DMS79 treated with DMSO at 0.1 percent for 48 hours (cell line): ENCODE measurements at regions not wholly inside any gene's neighbourhood (a gene's known extent, or its start where the extent isn't known, plus 50 kb on each side); places are given as distances from the start of the nearest gene placed in this dataset.

Experiments used
- DNase-seq: peaks from one replicate; lab custom pipeline; 2025; lab: John Stamatoyannopoulos, UW

- DNase-seq, result no peak
These were observed 50.3 kb downstream of the NAV1 start for GRCh38 chr1:201589186-201589585.

DNA sequence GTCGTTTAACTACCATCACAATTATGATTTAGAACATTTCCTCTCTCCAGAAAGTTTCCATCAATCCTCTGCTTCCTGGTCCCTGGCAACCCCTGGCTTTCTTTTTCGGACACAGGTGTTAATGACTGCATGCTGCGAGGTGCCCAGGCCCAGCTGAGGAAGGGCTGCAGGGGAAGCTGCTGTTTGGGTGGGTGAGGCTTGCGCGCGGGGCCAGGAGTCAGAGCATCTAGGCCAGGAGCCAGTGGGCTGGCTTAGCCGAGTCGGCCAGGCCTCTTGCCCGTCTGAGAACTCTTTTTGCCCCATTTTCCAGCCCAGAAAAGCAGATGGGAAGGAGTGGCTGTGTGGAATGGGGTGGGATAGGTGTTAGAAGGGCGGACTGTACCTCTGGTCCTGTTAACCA, 51.5 kb downstream of the NAV1 start:
- DNase-seq, result no peak

GRCh38 chr1:201591348-201591747, 52.4 kb downstream of the NAV1 start:
- DNase-seq, result no peak

DNA sequence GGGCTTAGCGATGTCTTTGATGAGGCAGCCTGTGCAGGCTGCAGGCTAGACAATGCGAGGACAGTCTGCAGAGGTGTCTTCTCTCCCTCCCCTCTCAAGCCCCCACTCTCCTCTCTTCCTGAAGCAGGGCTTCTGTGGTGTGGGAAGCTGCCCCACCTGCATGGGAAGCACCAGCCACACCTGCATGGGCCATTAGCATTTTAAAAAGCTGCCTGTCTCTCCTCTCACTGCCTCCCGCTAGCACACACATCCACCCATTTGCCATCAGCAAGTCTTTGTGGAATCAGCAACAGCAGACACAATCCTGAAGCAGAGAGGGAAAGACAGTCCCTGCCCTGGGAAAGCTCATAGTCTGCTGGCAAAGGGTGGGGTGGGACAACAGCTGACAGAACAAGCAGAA, 53.1 kb downstream of the NAV1 start:
- DNase-seq, result no peak

GRCh38 chr1:201593200-201593921, 54.4 kb downstream of the NAV1 start:
- no peak for DNase-seq

GRCh38 chr1:201594575-201595245, 55.8 kb downstream of the NAV1 start:
- DNase-seq, result no peak

- DNase-seq, result no peak
These were observed 56.5 kb downstream of the NAV1 start for GRCh38 chr1:201595381-201595780.

DNA sequence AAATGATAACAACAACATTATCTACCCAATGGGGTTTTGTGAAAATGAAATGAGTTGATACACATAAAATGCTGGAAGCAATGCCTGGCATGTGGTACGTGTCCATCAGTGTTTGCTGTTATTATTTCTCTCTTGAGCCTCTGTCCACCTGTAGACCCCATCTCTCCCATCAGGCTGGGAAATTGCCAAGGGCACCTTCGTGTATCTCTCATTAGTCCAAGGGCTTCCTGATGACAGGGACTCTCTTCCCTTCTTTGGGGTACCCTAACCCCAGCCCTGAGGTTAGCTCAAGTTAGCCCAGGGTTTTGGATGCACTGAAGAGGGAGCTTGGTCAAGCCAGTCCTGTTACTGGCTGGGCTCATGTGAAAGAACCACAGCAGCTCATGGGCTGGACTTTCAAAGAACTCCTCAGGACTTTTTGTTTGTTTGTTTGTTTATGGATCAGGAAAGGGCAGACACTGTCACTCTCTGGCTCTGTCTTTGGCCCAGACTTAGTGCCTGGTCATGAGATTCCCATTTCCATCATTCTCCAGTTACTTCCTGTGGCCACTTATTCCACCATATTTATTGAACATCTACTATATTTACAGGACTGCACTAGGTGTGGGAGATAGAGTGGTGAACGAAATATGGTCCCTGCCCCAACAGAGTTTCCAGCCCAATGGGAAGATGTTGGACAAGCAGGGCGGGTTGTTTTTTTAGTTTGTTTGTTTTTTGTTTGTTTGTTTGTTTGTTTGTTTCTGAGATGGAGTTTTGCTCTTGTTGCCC, 57.4 kb downstream of the NAV1 start:
- DNase-seq, result no peak

GRCh38 chr1:201597551-201598230, 58.8 kb downstream of the NAV1 start:
- peak; percentile 87 for DNase-seq

GRCh38 chr1:201598396-201598795, 59.5 kb downstream of the NAV1 start:
- DNase-seq, result peak; percentile 32

- DNase-seq, result no peak
These were observed 60.0 kb downstream of the NAV1 start for GRCh38 chr1:201598973-201599372.

- peak; percentile 46 for DNase-seq
These were observed 60.6 kb downstream of the NAV1 start for GRCh38 chr1:201599548-201599947.

DNA sequence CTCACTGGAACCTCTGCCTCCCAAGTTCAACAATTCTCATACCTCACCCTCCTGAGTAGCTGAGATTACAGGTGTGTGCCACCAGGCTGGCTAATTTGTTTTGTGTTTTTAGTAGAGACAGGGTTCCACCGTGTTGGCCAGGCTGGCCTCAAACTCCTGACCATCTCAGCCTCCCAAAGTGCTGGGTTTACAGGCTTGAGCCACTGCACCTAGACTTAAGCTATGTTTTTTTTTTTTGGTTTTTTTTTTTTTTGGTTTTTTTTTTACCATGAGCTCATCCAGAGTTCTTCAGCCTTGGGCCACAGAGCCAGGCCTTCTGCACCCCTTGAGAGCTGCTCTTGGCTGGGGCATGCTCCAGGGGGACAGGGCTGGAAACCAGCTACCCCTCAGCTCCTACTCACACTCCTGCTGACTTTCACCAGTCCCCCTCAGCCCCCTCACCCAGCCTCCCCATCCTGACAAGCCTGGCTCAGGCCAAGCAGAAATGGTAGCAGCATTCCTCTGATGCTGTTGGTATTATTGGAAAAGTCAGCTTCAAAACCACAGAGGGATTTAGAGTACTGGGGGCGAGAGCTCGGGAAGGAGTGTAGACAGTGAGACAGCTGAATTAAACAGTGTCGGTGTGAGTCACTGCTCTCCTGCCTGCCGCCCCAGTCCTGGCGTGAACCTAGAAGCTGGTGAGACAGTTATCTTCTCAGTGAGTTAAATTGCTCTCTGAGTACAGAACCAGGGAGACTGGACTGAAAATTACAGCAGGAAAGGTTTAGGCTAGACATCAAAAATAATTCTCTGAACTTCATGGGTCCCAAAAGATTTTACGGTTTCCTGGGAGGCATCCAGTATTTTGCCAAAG, 63.7 kb downstream of the NAV1 start:
- DNase-seq, result no peak

DNA sequence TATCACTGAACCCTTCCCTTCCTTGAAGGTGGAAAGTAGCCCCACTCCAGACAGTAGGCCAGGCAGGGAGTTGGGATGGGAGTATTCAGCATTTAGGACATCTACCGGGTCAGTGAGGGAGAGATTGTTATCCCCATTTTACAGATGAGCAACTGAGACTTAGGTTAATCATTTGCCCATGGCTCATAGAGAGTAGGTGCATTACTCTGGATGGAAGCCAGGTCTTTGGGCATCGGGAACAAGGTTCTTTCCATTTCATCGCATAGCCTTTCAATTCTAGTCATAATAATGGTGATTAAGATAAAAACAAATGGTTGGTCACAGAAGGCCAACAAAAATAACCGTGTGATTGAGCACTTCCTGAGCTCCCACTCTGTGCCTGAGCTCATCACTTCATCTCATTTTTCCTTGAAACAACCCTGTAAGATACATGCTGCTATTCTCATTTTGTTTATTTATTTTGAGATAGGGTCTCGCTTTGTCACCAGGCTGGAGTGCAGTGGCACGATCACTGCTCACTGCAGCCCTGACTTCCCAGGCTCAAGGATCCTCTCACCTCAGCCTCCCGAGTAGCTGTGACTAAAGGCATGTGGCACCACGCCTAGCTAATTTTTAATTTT, 64.8 kb downstream of the NAV1 start:
- DNase-seq, result no peak

DNA sequence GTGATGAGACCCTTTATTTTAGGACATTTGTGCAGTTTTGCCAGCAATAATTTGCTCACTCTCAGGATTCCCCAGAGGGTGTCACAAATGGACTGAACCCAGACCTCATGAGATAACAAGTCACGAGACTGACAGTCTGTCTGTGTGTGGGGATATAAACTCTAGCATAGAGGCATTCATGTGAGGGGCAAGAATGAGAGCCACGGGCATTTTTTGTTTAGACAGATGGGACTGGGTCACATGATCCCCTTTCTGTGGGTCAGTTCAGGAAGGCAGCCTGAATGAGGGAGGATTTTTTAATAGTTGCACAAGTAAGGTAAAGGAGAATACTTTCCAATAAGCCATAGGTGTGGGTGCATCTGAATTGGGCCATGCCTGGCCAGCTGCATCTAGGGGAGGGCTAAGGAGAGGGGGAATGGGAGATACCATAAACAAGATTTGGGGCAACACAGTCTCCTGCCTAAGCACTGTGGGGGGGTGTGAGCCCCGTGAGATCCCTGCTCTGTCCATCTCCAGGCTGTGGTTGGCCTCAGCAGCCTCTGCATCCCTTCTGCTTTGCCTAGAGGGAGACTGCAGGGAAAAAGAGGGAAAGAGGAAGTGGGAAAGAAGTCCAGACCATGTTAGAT, 66.6 kb downstream of the NAV1 start:
- no peak for DNase-seq

DNA sequence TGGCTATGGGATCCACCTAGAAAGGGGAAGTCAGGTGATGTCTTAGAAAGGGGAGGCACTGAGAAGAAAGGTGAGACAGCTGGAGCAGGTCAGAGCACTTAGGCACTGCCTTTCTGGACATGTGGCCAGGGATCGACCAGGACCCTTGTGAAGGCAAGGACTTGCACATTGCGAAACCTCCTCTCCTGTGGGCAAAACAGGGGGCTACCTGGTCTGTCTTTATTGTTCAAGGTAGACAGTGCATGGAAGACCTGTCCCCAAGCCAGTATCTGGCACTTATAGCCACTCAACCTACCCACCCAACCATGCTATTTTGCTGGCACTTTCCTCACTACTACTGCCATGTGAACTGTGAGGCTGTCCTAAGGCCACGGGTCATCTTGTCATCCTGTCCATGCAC, 67.2 kb downstream of the NAV1 start:
- peak; percentile 14 for DNase-seq

GRCh38 chr1:201606623-201607022, 67.7 kb downstream of the NAV1 start:
- DNase-seq, result no peak

DNA sequence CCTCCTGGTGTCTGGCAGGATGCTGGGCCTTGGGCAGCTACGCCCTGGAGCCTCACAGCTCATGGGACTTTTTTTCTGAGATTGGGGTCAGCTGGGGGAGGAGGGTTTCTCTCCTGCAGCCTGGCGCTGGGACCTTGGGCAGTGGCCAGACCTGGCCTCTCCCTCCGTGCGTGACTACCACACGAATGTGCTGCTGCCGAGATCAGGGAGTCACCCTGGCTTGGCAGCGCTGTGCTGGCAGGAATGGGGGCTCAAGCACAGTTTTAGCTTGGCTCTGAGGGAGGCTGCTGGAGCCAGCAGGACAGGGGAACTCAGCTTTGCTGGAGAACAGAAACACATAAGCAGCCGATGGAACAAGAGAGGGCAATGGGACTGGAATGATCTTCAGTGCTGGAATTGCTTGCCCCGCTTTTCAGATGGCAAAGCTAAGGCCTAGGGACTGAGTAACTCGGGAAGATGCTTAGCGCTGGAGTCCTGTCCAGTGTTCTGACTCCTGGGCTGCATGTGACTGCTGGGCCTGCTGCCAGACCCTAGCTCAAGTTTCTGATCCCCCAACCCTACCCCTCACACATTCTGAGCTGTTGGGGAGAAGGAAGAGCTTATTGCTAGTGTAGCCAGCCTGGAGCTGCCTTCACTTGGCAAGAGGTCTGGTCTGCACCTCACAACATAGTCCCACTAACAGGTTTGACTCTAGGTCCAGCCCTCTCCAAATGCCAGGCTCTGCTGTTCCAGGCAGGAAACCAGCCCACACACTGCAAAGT, 69.9 kb downstream of the NAV1 start:
- no peak for DNase-seq

DNA sequence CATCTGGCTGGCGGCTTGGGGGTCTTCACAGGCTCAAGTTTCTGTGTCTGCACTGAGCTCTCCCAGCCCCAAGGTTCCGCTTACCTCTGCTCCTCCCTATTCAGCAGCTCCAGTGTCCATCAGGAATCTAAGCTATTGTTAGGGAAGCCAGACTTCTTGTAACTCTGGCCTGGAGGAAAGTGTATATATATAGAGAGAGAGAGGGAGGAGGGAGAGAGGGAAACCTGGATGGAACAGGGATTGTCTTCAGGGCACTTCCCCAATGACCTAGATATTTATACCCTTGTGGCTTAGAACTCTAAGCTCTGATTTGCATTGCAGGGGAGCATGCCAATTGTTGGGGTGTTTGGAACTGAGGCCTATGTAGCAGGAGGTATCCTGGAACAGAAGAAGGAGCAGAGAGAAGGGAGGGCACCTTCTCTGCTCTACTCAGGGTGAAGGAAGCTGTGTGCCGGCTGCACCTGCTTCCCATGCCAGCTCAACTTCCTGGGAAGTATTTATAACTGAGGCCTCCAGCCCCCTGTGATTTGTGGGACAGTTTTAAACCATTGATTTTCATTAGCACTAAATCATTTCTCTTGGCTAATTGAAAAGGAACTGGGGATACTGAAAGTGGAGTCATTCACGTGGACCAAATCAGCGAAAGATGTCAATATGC, 70.9 kb downstream of the NAV1 start:
- no peak for DNase-seq
